ENCODE measurements at regions not wholly inside any gene's neighbourhood (a gene's known extent, or its start where the extent isn't known, plus 50 kb on each side); places are given as distances from the start of the nearest gene placed in this dataset.

DNA sequence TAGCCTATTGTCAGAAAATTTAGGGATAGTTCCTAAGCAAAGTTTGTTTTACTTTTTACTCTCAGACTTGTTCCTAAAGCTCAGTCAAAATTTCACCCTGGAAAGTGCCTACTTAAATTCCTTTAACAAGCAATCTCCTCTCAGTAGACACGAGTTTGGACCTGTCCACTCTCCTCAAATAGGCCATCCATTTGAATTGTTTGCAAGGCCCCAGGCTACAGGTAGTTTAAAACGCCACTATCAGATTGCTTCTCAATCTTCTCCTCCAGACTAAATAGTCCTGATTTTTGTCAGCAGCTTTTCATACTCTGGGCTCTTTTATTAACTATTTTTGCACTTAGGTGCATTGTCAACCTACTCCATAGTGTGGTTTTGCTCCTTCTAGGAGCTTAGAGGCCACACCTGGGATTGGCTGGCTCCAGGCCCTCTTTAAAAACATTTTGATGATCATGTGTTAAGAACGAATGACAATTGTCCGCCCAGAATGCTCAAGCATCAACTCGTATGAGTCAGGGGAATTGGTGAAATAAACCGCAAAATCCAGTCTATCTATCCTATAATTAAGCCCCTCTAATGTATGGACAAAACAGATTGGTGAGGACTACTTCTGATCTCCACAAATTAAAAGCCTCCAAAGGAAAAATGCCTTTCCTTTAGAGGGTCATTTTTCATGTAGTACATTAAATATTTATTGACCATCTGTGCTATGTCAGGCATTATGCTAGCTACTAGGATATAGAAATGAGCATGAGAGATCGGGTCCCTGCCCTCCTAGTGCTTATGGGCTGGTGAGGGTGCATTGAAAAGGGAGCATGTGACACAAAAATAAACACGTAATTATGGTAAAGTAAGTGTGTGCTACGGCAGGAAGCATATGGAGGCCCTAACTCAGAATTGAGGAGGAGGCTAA lies 333.8 kb upstream of the TNP1 start:
- DNase-seq (ENCODE audit: low read depth): no peak

- DNase-seq (ENCODE audit: low read depth): no peak
These were observed 332.5 kb upstream of the TNP1 start for GRCh38 chr2:217192366-217192765.

- DNase-seq (ENCODE audit: low read depth): no peak
These were observed 329.9 kb upstream of the TNP1 start for GRCh38 chr2:217189747-217190146.

- no peak for DNase-seq (ENCODE audit: low read depth)
These were observed 329.3 kb upstream of the TNP1 start for GRCh38 chr2:217189131-217189530.

GRCh38 chr2:217186668-217187159 lies 326.9 kb upstream of the TNP1 start:
- DNase-seq (ENCODE audit: low read depth): no peak

DNA sequence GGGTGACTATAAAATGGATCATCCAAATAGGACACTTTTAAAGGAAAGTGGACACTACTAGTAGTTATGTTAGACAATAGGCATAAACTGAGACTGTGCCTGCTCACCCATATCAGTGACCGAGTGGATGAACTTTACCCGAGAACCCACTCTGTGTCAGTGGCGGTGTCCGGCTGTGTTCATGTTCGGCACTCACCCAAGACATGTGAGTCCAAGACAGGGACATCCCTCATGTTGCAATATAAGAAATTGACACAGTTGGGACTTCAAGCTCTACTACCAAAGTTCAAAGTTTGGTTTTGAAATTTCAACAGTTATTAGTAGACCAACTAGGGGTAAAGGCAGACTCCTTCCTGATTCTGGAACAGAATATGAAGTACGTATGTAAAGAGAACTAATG lies 326.3 kb upstream of the TNP1 start:
- DNase-seq (ENCODE audit: low read depth): no peak

- no peak for DNase-seq (ENCODE audit: low read depth)
These were observed 325.6 kb upstream of the TNP1 start for GRCh38 chr2:217185265-217185995.

DNA sequence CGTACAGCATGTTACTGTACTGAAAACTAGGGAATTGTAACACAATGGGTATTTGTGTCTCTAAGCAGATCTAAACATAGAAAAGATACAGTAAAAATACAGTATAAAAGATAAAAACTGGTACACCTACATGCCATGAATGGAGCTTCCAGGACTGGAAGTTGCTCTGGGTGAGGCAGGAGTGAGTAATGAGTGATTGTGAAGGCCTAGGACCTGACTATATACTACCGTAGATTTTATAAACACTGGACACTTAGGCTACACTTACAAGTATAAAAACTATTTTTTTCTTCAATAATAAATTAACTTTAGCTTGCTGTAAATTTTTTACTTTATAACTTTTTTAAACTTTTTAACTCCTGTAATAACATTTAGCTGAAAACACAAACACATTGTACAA lies 324.4 kb upstream of the TNP1 start:
- no peak for DNase-seq (ENCODE audit: low read depth)

DNA sequence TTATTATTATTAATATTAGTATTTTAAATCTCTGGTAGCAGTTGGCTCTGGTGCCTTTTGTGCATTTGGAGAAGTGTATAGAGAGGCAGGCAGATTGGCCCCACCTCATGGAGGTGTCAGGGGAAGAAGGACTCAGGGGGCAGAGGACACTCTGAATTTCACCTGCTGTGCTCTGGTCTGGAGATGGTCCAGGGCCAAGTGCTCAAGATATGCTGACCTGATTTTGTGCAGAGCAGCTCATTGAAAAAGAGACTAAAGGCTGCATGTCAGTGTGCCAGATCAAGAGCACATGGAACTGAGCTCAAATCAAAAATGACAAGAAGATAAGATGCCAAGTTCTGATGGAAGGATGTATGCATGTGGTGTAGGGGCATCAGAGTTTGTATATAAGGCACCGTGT lies 323.6 kb upstream of the TNP1 start:
- no peak for DNase-seq (ENCODE audit: low read depth)

GRCh38 chr2:217182926-217183325 lies 323.1 kb upstream of the TNP1 start:
- DNase-seq (ENCODE audit: low read depth): no peak

DNA sequence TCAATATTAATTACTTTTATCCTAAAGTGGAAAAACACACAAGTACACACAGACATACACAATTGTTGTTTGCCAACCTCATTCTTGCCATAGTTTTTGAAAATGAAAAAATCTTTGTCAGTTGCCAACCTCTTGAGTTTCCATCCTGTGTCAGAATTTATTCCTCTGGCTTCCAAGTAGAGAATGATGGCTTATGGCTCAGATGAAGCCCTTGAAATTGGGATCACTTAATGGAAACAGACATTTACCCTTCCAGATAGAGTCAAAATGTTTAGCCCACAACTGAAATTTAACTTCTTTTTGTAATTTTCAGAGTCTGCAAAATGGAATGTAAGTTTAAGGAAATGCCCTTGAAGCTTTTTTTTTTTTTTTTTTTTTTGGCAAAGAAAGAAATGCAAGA lies 321.6 kb upstream of the TNP1 start:
- no peak for DNase-seq (ENCODE audit: low read depth)

- DNase-seq (ENCODE audit: low read depth): no peak
These were observed 320.0 kb upstream of the TNP1 start for GRCh38 chr2:217179854-217180253.

DNA sequence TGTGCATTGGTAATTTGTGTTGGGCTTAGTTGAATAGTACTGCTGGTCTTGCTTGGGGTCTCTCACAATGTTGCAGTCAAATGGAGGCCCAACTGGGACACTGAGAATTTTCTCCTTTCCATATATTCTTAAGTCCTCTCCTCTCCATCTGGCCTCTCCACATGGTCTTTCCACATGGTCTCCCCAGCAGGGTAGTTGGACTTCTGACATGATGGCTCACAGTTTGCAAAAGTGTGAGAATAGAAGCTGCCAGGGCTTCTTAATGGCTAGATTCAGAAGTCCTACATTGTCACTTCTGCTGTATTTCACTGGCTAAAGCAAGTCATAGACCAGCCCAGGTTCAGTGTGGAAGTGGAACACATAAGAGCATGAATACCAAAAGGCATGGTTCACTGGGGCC lies 318.5 kb upstream of the TNP1 start:
- DNase-seq (ENCODE audit: low read depth): no peak

DNA sequence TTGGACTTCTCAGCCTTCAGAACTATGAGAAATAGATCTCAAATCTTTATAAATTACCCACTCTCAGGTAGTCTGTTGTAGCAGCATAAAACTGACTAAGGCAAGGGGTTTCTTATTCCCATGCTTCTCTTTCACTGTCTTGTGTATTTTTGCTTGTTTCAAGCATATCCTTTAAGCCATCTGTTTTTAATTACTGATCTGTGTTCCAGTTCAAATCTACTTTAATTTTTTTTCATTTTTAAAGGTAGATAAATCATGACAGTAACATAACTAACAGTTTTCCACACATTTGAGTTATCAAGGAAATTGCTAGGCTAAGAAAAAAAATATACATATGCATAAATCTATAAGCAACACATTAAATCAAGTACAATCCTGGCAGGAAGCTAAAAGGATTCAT lies 317.9 kb upstream of the TNP1 start:
- DNase-seq (ENCODE audit: low read depth): no peak

DNA sequence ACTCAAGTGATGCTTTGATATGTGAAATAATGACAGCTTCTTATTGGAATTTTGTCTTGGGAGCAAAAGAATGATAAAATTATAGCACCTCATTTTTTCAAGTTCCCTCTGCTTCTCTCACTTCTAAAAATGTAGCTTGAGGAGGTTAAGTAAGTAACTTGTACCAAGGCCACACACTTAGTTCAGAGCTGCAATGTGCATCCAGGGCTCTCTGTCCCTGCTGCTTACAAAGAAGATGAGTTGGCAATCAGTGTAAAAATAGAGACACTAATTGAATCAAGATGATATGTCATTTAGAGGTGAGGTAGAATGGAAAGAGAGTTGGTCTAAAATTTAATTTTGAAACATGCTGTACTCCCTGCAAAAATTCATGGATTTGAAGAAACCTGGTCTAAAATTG lies 312.0 kb upstream of the TNP1 start:
- no peak for DNase-seq (ENCODE audit: low read depth)

GRCh38 chr2:217168496-217168895 lies 308.6 kb upstream of the TNP1 start:
- DNase-seq (ENCODE audit: low read depth): no peak

DNA sequence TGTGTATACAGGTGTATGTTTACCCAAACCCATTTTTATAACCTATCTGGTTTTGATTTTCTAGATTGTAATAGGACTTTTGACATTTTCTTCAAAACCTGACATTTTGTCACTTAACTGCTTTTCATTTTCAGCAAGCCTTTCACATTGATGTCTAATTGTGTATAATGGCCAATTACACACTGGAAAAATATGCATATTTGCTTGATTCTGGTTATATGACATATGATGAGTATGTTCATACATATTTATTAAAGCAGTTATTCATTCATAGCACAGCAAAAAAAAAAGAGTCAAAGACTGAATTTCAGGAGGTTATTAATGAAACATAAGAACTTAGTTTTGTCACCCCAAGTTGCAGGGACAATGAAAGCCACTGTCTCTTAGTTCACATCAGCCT lies 307.7 kb upstream of the TNP1 start:
- no peak for DNase-seq (ENCODE audit: low read depth)

GRCh38 chr2:217166241-217166850 lies 306.5 kb upstream of the TNP1 start:
- peak; percentile 23 for DNase-seq (ENCODE audit: low read depth)

GRCh38 chr2:217165547-217165946 lies 305.7 kb upstream of the TNP1 start:
- DNase-seq (ENCODE audit: low read depth): no peak

- DNase-seq (ENCODE audit: low read depth): no peak
These were observed 304.1 kb upstream of the TNP1 start for GRCh38 chr2:217163987-217164386.

DNA sequence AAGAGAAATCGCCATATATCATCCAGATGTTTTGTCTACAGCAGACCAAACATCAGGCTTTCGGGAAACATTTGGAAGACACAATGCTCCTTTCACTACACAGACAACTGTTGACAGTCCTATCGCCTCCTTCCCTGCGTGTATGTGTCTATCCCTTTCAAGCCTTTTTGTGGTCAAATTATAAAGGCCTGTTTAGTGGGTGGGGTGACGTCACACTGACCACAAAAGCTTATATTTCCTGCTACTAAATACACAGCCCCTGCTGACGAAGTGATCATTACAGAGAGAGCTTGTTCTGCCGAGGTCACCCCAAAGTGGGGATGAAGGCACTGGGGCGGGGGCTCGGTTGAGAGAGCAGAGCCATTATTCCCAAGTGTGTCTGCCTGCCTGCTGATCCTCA lies 302.7 kb upstream of the TNP1 start:
- DNase-seq (ENCODE audit: low read depth): peak; percentile 24
